Activated CD4-positive, alpha-beta T cell treated with anti-CD3 and anti-CD28 coated beads for 36 hours (primary cell): ENCODE measurements at regions not wholly inside any gene's neighbourhood (a gene's known extent, or its start where the extent isn't known, plus 50 kb on each side); places are given as distances from the start of the nearest gene placed in this dataset.

Experiments
- ATAC-seq: fragments of 200-7000 bp; cut with Tn5 transposase; one replicate; pipeline ENCODE4 v1.10.0; 2021; ENCODE audit warnings: mild to moderate bottlenecking, moderate library complexity
- CTCF ChIA-PET: fragments of 350-600 bp; sonication (Branson Sonifier 250); formaldehyde crosslinking; loops from one replicate; lab custom pipeline; 2021; ENCODE audit warnings: antibody characterized with exemption; lab: Charles Lee
- POLR2A ChIA-PET: fragments of 350-600 bp; sonication (Branson Sonifier 250); formaldehyde crosslinking; loops from one replicate; lab custom pipeline; 2021; ENCODE audit warnings: antibody characterized with exemption, inconsistent platforms; lab: Charles Lee
- DNase-seq: peaks from one replicate; pipeline ENCODE4 v3.0.0-alpha.2; 2020
- H3K27ac Mint-ChIP-seq: one replicate; pipeline ENCODE4 v1.8.0; 2021; ENCODE audit warnings: mixed read lengths
- H3K27me3 Mint-ChIP-seq: one replicate; pipeline ENCODE4 v1.8.0; 2021; ENCODE audit warnings: mixed read lengths
- H3K36me3 Mint-ChIP-seq: one replicate; pipeline ENCODE4 v1.8.0; 2021; ENCODE audit warnings: low read depth, mixed read lengths
- H3K4me1 Mint-ChIP-seq: one replicate; pipeline ENCODE4 v1.8.0; 2021; ENCODE audit warnings: mixed read lengths
- H3K4me3 Mint-ChIP-seq: one replicate; pipeline ENCODE4 v1.8.0; 2021; ENCODE audit warnings: mild to moderate bottlenecking, moderate library complexity, mixed read lengths
- H3K9me3 Mint-ChIP-seq: one replicate; pipeline ENCODE4 v1.8.0; 2021; ENCODE audit warnings: low read depth, mixed read lengths
- intact Hi-C, 2 experiments: fragments of 100-400 bp; cut with DNase I in 1 of 2; cut with micrococcal nuclease in 1 of 2; formaldehyde crosslinking; loops; one replicate each; pipeline versions ENCODE4 v1.14.2 to v1.15.1; 2022 to 2024; cut with DNase I, micrococcal nuclease

DNA sequence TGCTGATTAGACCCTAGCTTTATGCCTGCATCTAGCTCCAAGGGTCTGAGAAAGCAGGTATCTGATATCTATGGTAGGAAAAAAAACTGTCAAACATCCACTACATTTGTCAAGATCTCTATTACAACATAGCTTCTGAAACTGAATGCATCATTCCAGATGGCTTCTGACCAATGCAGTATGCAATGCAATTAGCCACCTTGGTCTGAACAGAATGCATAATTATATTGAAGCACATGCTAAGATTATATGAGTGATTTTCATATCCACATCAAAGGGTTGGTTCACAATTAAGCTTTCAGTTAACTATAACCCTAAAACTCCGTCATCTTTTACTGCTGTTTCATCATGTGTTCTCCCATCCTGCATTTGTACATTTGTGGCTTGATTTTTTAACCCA, 271.4 kb downstream of the POLR1F start:
- Mint-ChIP-seq H3K4me1 (no peaks in the 10 kb centered on the region), H3K27me3 (no peaks in the 10 kb centered on the region), H3K9me3 (no peaks in the 10 kb centered on the region), H3K36me3 (no peaks in the 10 kb centered on the region), H3K4me3 (no peak overlapping the region), H3K27ac (no peak overlapping the region)
- DNase-seq (no peak), ATAC-seq (no peak)
- ChIA-PET POLR2A (no interaction called here), CTCF (no interaction called here)
- intact Hi-C loops, result no loop called here

- H3K4me3 Mint-ChIP-seq, result no peak overlapping the region
- no peak overlapping the region for H3K27ac Mint-ChIP-seq
- intact Hi-C loops, result no loop called here
- H3K36me3 Mint-ChIP-seq, result no peaks in the 10 kb centered on the region
- no peaks in the 10 kb centered on the region for H3K27me3 Mint-ChIP-seq
- ATAC-seq (no peak), DNase-seq (no peak)
- ChIA-PET POLR2A (no interaction called here), CTCF (no interaction called here)
- H3K4me1 Mint-ChIP-seq, result no peaks in the 10 kb centered on the region
- H3K9me3 Mint-ChIP-seq, result no peaks in the 10 kb centered on the region
Observed at GRCh38 chr7:19427944-19428343, 280.9 kb downstream of the POLR1F start.

- POLR2A ChIA-PET, result no interaction called here
- no peak for DNase-seq
- no peak overlapping the region for H3K4me3 Mint-ChIP-seq
- H3K27ac Mint-ChIP-seq, result no peak overlapping the region
- peaks cover 3% of the 10 kb centered on the region for H3K9me3 Mint-ChIP-seq
- no peaks in the 10 kb centered on the region for H3K4me1 Mint-ChIP-seq
- intact Hi-C loops, result no loop called here
- CTCF ChIA-PET, result no interaction called here
- no peaks in the 10 kb centered on the region for H3K36me3 Mint-ChIP-seq
- no peaks in the 10 kb centered on the region for H3K27me3 Mint-ChIP-seq
- no peak for ATAC-seq
Observed at GRCh38 chr7:19421861-19422260, 276.6 kb upstream of the FERD3L start.

DNA sequence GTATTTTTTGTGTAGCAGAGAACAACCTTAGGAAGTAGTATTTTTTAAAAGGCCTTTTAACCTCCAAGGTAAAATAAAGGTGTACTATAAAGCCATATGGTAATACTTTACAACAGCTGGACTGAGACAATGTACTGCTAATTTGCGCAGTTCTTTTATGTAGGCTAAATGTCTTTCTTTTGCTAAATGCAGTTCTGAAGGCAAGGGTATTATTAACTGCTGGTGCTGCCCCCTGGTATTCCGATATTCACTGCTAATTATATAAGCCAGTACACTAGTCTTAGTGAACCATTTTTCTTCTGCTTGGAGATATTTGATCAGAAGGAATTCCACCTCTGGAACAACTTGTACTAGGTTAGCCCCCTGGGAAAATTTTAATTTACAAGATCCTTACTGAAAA, 272.0 kb upstream of the FERD3L start:
- H3K27ac Mint-ChIP-seq, result no peak overlapping the region
- no peaks in the 10 kb centered on the region for H3K27me3 Mint-ChIP-seq
- peaks cover 3% of the 10 kb centered on the region for H3K9me3 Mint-ChIP-seq
- ChIA-PET CTCF (interaction anchor here (0.6 kb wide), 1 partner anchor 367 kb away, joined by 3 read pairs; no protein-coding TSS in a partner anchor), POLR2A (no interaction called here)
- no peaks in the 10 kb centered on the region for H3K36me3 Mint-ChIP-seq
- no peak overlapping the region for H3K4me3 Mint-ChIP-seq
- ATAC-seq, result no peak
- no peaks in the 10 kb centered on the region for H3K4me1 Mint-ChIP-seq
- no peak for DNase-seq
- intact Hi-C loops, result no loop called here

DNA sequence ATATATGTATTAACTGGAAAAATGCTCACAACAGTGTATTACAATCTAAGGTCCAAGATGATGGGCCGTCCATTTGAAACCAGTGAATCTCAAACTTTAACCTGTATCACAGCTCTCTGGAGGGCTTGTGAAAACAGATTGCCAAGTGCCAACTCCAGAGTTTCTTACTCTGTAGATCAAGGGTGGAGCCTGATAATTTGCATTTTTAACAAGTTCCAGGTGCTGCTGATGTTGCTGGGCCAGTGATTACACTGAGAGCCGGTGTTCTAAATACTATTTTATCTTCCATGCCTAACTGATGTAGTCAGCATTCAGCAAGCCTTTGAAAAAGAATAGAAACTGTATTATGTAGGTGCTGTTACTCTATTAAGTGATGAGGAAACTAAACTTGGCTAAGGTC, 269.9 kb upstream of the FERD3L start:
- ATAC-seq, result no peak
- Mint-ChIP-seq H3K27me3 (no peaks in the 10 kb centered on the region), H3K9me3 (peaks cover under 1% of the 10 kb centered on the region), H3K4me3 (no peak overlapping the region), H3K27ac (no peak overlapping the region), H3K36me3 (no peaks in the 10 kb centered on the region), H3K4me1 (no peaks in the 10 kb centered on the region)
- CTCF ChIA-PET, result no interaction called here
- intact Hi-C loops, result no loop called here
- DNase-seq, result no peak
- POLR2A ChIA-PET, result no interaction called here

DNA sequence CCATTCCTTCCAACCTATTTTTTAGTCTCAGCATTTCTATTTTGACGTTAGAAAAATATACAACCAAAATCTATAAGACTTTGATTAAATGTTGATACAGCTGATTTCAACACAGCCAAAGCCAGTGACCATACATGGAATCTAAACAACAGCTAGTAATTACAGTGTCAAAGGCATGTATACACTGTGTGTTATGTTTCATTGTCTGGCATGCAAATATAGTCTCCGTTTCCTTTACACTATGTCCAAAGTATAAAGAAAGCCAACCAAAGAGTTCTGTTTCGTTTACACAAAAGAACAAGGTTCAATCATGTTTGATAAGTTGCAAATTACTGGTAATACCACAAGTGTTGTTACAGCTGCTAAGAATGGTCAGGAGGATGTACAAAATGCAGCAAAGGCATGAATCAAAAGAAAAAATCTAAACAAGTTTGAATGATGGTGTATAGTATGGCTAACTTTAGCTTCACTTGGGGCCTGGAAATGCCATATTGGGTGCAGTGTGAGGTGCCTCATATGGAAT, 268.3 kb upstream of the FERD3L start:
- Mint-ChIP-seq H3K27ac (no peak overlapping the region), H3K4me1 (no peaks in the 10 kb centered on the region), H3K4me3 (no peak overlapping the region), H3K27me3 (no peaks in the 10 kb centered on the region), H3K36me3 (no peaks in the 10 kb centered on the region), H3K9me3 (no peaks in the 10 kb centered on the region)
- intact Hi-C loops, result no loop called here
- ChIA-PET POLR2A (no interaction called here), CTCF (no interaction called here)
- no peak for DNase-seq
- ATAC-seq, result no peak

DNA sequence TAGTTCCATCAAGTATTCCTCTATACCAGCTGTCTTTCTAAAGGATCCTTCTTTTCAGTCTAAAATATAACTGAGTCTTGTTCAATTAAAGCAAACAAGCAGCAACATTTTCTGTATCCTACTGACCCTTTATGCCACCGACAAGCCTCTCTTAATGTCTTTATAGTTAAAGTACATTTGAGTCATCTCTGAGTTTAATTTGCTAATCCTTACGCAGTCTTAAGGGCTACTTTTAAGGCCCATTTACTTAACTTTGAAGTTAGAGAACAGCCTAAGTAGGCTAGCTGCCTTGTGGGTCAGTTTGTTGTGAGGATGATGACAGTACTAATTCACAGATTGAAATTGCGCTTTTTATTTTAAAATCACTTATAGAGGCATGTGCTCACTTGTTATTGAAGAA, 265.5 kb upstream of the FERD3L start:
- Mint-ChIP-seq H3K27ac (no peak overlapping the region), H3K4me3 (no peak overlapping the region), H3K36me3 (no peaks in the 10 kb centered on the region), H3K27me3 (no peaks in the 10 kb centered on the region), H3K4me1 (no peaks in the 10 kb centered on the region), H3K9me3 (no peaks in the 10 kb centered on the region)
- intact Hi-C loops, result no loop called here
- ChIA-PET CTCF (no interaction called here), POLR2A (no interaction called here)
- no peak for ATAC-seq
- DNase-seq, result no peak

DNA sequence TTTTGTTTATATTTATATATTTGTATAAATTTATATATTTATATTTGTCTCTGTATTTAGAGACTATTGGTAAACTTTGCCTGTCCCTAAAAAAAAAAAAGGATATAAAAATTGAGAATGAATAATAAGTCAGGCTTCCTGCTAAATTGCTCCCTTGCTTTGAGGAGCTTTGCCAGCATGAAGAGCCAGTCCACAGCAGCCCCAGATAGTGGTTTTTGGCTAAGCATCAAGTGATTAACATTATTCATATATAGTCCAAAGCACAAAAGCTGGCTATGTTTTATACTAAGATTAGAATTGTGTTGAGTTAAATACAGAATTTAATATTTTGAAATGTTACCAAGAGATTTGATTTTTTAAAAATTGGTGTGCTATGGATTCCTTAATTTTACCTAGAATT, 264.9 kb upstream of the FERD3L start:
- H3K27me3 Mint-ChIP-seq, result no peaks in the 10 kb centered on the region
- H3K4me1 Mint-ChIP-seq, result no peaks in the 10 kb centered on the region
- H3K4me3 Mint-ChIP-seq, result no peak overlapping the region
- no peaks in the 10 kb centered on the region for H3K9me3 Mint-ChIP-seq
- intact Hi-C loops, result no loop called here
- CTCF ChIA-PET, result no interaction called here
- H3K36me3 Mint-ChIP-seq, result no peaks in the 10 kb centered on the region
- DNase-seq (no peak), ATAC-seq (no peak)
- H3K27ac Mint-ChIP-seq, result no peak overlapping the region
- POLR2A ChIA-PET, result no interaction called here

DNA sequence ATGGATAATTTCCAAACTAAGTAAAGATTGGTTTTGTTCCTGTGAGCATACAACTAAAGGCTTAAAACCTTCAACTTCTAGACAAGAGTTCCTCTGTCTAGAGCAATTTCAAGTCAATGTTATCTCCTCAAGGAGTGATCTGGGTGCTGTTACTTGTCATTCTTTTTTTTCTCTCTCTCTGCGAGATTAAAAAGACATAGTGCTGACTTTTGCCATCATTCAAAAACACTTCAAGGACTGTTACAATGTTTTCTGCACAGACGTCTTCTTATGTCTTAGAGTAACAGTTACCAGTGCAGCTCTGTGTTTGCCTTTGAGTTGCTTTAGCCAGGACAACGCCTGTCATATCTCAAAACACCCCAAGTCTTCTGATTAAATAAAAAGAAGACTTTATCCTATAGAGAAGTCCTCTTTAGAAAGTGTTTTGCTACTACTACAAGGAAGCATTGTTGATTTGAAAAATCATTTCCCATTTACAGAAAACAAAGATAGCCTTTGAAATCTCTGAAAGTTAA, 263.5 kb upstream of the FERD3L start:
- Mint-ChIP-seq H3K27ac (no peak overlapping the region), H3K27me3 (no peaks in the 10 kb centered on the region), H3K36me3 (no peaks in the 10 kb centered on the region), H3K4me3 (no peak overlapping the region), H3K9me3 (no peaks in the 10 kb centered on the region), H3K4me1 (no peaks in the 10 kb centered on the region)
- ATAC-seq (no peak), DNase-seq (no peak)
- ChIA-PET CTCF (no interaction called here), POLR2A (no interaction called here)
- intact Hi-C loops, result no loop called here

- ChIA-PET CTCF (no interaction called here), POLR2A (no interaction called here)
- intact Hi-C loops, result no loop called here
- no peaks in the 10 kb centered on the region for H3K27me3 Mint-ChIP-seq
- no peaks in the 10 kb centered on the region for H3K4me1 Mint-ChIP-seq
- no peak overlapping the region for H3K4me3 Mint-ChIP-seq
- no peak for ATAC-seq
- no peak for DNase-seq
- H3K36me3 Mint-ChIP-seq, result no peaks in the 10 kb centered on the region
- no peak overlapping the region for H3K27ac Mint-ChIP-seq
- H3K9me3 Mint-ChIP-seq, result no peaks in the 10 kb centered on the region
Observed at GRCh38 chr7:19407270-19407669, 262.0 kb upstream of the FERD3L start.

- CTCF ChIA-PET, result interaction anchor here (0.6 kb wide), 1 partner anchor 622 kb away, joined by 3 read pairs; no protein-coding TSS in a partner anchor
- DNase-seq (no peak), ATAC-seq (no peak)
- H3K27me3 Mint-ChIP-seq, result no peaks in the 10 kb centered on the region
- intact Hi-C loops, result no loop called here
- no peaks in the 10 kb centered on the region for H3K9me3 Mint-ChIP-seq
- H3K27ac Mint-ChIP-seq, result no peak overlapping the region
- H3K36me3 Mint-ChIP-seq, result no peaks in the 10 kb centered on the region
- H3K4me3 Mint-ChIP-seq, result no peak overlapping the region
- no peaks in the 10 kb centered on the region for H3K4me1 Mint-ChIP-seq
- POLR2A ChIA-PET, result no interaction called here
Observed at GRCh38 chr7:19405541-19405940, 260.3 kb upstream of the FERD3L start.

DNA sequence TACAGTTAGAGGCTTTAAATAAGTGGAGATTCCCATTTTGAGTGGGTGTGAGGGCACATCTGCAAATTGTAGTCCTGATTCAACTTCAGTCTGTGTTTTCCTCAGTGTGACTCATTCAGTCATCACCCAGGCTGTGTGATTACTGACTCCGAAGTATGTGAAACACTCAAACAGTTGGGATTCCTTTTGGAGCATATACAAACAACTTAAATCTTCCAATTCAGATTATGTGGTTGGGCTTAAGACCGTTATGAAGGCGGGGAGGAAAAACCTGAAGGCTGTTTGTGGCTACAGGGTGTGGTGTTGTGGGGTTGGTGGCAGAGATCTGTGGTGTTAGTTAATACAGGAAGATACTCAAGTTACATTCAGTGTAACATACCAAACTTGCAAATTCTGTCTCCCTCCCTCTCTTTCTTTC, 259.7 kb upstream of the FERD3L start:
- Mint-ChIP-seq H3K4me1 (no peaks in the 10 kb centered on the region), H3K36me3 (no peaks in the 10 kb centered on the region), H3K4me3 (no peak overlapping the region), H3K27ac (no peak overlapping the region), H3K27me3 (no peaks in the 10 kb centered on the region), H3K9me3 (no peaks in the 10 kb centered on the region)
- ChIA-PET CTCF (interaction anchor here (0.6 kb wide), 2 partner anchors 622 to 1040 kb away, joined by 3 read pairs; no protein-coding TSS in a partner anchor), POLR2A (no interaction called here)
- ATAC-seq, result no peak
- intact Hi-C loops, result no loop called here
- no peak for DNase-seq
